ENCODE measurements at regions not wholly inside any gene's neighbourhood (a gene's known extent, or its start where the extent isn't known, plus 50 kb on each side); places are given as distances from the start of the nearest gene placed in this dataset.

DNA sequence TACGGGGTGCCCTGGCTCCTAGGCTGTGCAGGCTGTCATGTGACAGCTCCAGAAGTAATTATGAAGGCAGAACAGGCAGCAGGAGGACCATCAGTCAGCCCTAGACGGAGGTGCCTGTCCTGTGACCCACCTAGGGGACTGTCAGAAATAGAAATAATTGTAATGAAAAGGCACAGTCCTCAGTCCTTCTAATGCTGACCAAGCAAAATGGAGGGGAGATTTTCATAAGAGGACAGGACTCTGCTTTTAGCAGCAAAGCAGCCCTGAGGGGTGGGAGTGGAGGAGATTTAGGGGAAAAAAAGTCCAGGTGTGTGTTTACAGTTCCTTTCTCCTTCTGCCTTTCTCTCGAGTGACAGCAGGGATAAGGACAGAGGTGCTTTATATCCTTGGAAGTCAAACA lies 108.3 kb upstream of the KIRREL3 start:
- no peak overlapping the region for H3K4me3 ChIP-seq (replicated peaks in 1 of 3; ENCODE audit: insufficient read depth in 1 of 3, low read depth in 1 of 3, low read length in 3 of 3)
- POLR2A ChIA-PET, result no interaction called here
- no peak overlapping the region for H3K4me2 ChIP-seq (ENCODE audit: insufficient read depth, low read length)
- no peaks in the 10 kb centered on the region for H3K9me3 ChIP-seq (replicated peaks; ENCODE audit: control insufficient read depth, insufficient read depth, low read length)
- TF ChIP-seq MAX (IDR thresholded peaks at IDR 0.05; ENCODE audit: insufficient read depth, insufficient read length), result no peak
- no peak for TF ChIP-seq CTCF (IDR thresholded peaks at IDR 0.05; ENCODE audit: extremely low read depth in 1 of 2, insufficient read depth in 1 of 2, low read depth in 1 of 2, low read length in 2 of 2)
- no peak for TF ChIP-seq MYC (IDR thresholded peaks at IDR 0.05; ENCODE audit: low read depth, low read length)
- no peak for TF ChIP-seq GATA2 (IDR thresholded peaks at IDR 0.05; ENCODE audit: insufficient read depth, insufficient read length, low read depth, low read length)
- no peak for TF ChIP-seq POLR2AphosphoS5 (IDR thresholded peaks at IDR 0.05; ENCODE audit: insufficient read depth, low read depth, low read length)
- TF ChIP-seq JUN (IDR thresholded peaks at IDR 0.05; ENCODE audit: borderline replicate concordance, insufficient read depth, insufficient read length, low read depth), result no peak
- TF ChIP-seq POLR2A (IDR thresholded peaks at IDR 0.05; ENCODE audit: low read depth, low read length), result no peak
- TF ChIP-seq EZH2 (IDR thresholded peaks at IDR 0.05; ENCODE audit: borderline replicate concordance, low read depth, low read length, severe bottlenecking), result no peak
- TF ChIP-seq FOS (IDR thresholded peaks at IDR 0.05; ENCODE audit: borderline replicate concordance, insufficient read depth, low read length), result no peak
- H2AFZ ChIP-seq (ENCODE audit: low read depth, low read length), result no peak overlapping the region
- DNase-seq (ENCODE audit: low read depth, low spot score) (no peak), FAIRE-seq (no peak)
- no peaks in the 10 kb centered on the region for H4K20me1 ChIP-seq (replicated peaks; ENCODE audit: control insufficient read depth, extremely low read depth, insufficient read depth, low read length)
- intact Hi-C loops (cut with micrococcal nuclease) (no loop called here), dilution Hi-C loops (cut with MboI; ENCODE audit: extremely low pct_ligation_motif_present, low sequenced_read_pairs) (no loop called here)
- no peaks in the 10 kb centered on the region for H3K27me3 ChIP-seq (ENCODE audit: control insufficient read depth in 2 of 2, insufficient read depth in 2 of 2, low read length in 2 of 2)
- no peaks in the 10 kb centered on the region for H3K36me3 ChIP-seq (ENCODE audit: control insufficient read depth in 2 of 2, extremely low read depth in 1 of 2, insufficient read depth in 2 of 2, low read length in 2 of 2)
- H3K27ac ChIP-seq (ENCODE audit: insufficient read depth, low read depth, low read length), result no peak overlapping the region
- CTCF ChIA-PET, result no interaction called here
- no peak overlapping the region for H3K9ac ChIP-seq (replicated peaks; ENCODE audit: extremely low read depth, insufficient read depth, low read length)
- H3K9me1 ChIP-seq (replicated peaks; ENCODE audit: control insufficient read depth, extremely low read depth, insufficient read depth, low read length), result no peaks in the 10 kb centered on the region
- no peaks in the 10 kb centered on the region for H3K79me2 ChIP-seq (ENCODE audit: control insufficient read depth, insufficient read depth, low read length)
- no TSS peak for BruUV-seq (replicated peaks)
- H3K4me1 ChIP-seq (ENCODE audit: control insufficient read depth, extremely low read depth, insufficient read depth, low read length), result no peaks in the 10 kb centered on the region

Data from endothelial cell of umbilical vein (primary cell).